ENCODE measurements at regions not wholly inside any gene's neighbourhood (a gene's known extent, or its start where the extent isn't known, plus 50 kb on each side); places are given as distances from the start of the nearest gene placed in this dataset.
"Not testable (repeated sequence)": the region's sequence is repeated elsewhere in the genome, so short reads cannot be mapped to it uniquely, and the experiment has no call there.

DNA sequence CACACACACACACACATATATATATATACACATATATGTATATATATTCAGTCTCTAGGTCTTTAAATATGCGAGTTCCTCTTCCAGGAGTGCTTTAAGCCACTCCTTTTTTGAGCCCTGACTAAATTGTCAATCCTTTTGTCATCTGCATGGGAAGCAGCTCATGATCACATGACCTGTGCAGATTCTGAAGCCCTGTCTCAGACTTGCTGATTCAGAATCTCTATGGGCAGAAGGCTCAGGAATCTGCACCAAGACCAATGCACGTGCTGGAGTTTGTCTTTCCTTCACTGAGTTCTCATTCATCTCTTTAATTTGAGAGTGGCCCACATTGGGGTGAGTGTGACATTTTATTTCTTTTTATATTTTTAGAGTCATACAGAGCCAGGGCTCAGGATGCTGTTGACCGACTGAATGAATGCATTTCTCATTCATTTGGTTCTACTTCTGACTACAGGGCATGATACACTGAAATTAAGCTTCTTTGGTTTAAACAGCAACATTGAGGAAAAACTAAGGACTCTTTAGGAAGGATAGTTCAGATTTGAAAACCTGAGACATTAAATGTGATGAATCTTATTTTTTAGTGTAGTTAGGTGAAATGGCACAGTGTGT lies 307.5 kb downstream of the EDEM1 start:
- H3K4me1 Mint-ChIP-seq: no peaks in the 10 kb centered on the region
- no peak overlapping the region for H3K4me3 Mint-ChIP-seq
- peaks cover 3% of the 10 kb centered on the region for H3K9me3 Mint-ChIP-seq
- no peaks in the 10 kb centered on the region for H3K36me3 Mint-ChIP-seq
- DNase-seq (ENCODE audit: low spot score in 2 of 2): no peak
- no peak for ATAC-seq
- H3K27ac Mint-ChIP-seq: no peak overlapping the region

- ATAC-seq (no peak), DNase-seq (ENCODE audit: low spot score in 2 of 2) (no peak)
- H3K27ac Mint-ChIP-seq: no peak overlapping the region
These were observed 310.0 kb downstream of the EDEM1 start for GRCh38 chr3:5497497-5497896.

DNA sequence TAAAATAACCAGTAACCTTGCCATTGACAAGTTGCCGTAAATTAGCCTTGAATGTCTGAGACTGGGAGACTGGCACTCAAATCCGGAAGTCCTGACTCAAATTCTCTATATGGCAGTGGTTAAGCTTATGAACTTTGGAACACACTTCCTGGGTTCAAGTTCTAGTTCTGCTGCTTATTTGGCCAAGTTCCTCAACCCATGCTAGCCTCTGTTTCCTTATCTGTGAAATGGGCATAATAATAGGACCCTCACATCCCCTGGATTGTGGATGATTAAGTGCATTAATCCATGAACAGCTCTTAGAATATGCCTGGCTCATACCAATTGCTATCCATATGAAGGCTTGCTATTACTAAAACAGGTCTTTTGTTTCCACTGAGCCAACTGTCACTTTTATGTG lies 311.5 kb downstream of the EDEM1 start:
- ATAC-seq (no peak), DNase-seq (ENCODE audit: low spot score in 2 of 2) (no peak)
- Mint-ChIP-seq H3K36me3 (no peaks in the 10 kb centered on the region), H3K4me3 (no peak overlapping the region), H3K27ac (no peak overlapping the region), H3K4me1 (no peaks in the 10 kb centered on the region), H3K9me3 (peaks cover 3% of the 10 kb centered on the region)

More at GRCh38 chr3:5497497-5497896, 310.0 kb downstream of the EDEM1 start:
- Mint-ChIP-seq H3K36me3 (no peaks in the 10 kb centered on the region), H3K9me3 (peaks cover 3% of the 10 kb centered on the region), H3K4me1 (no peaks in the 10 kb centered on the region), H3K4me3 (no peak overlapping the region)

DNA sequence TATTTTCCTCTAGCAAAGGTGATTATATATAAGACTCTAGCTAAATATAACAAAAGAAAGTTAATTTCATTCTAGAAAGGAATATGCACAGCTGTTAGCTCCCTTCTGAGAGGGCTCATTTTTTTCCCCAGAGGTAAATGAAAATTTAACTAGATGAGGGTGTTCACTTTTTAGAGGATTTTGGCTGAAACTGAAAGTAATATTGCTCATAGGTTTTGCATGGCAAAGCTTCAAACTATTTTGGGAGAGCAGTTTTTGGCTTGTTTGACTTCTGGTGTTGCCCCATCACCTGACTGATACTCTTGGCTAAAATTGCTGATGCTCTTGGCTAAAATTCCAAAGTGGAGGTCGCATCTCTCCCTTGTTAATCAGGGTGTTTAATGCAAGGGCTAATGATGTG lies 311.9 kb downstream of the EDEM1 start:
- Mint-ChIP-seq H3K9me3 (peaks cover 3% of the 10 kb centered on the region), H3K27ac (no peak overlapping the region), H3K4me1 (no peaks in the 10 kb centered on the region), H3K4me3 (no peak overlapping the region), H3K36me3 (no peaks in the 10 kb centered on the region)
- DNase-seq (ENCODE audit: low spot score in 2 of 2): no peak
- no peak for ATAC-seq

DNA sequence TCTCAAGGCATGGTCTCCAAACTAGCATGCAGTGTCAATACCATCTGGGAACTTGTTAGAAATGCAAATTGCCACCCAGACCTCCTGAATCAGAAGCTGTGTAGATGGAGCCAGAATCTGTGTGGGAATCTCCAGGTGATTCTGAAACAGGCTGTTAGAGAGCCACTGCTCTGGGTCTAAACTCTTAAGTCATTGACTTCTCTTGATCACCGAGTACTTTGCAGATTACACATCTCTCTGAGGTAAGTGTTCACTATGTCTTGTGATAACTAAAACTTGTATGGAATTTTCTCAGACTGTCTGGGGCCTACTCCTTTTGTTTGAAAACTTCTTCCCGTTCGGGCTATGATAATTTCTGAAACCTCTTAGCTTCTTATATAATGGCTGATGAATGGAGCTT lies 315.6 kb downstream of the EDEM1 start:
- Mint-ChIP-seq H3K4me1 (no peaks in the 10 kb centered on the region), H3K4me3 (no peak overlapping the region), H3K36me3 (no peaks in the 10 kb centered on the region), H3K9me3 (peaks cover 7% of the 10 kb centered on the region), H3K27ac (no peak overlapping the region)
- ATAC-seq (no peak), DNase-seq (ENCODE audit: low spot score in 2 of 2) (no peak)

- peaks cover 7% of the 10 kb centered on the region for H3K9me3 Mint-ChIP-seq
- H3K4me3 Mint-ChIP-seq: no peak overlapping the region
- no peaks in the 10 kb centered on the region for H3K36me3 Mint-ChIP-seq
- no peak overlapping the region for H3K27ac Mint-ChIP-seq
- no peak for ATAC-seq
- no peak for DNase-seq (ENCODE audit: low spot score in 2 of 2)
- no peaks in the 10 kb centered on the region for H3K4me1 Mint-ChIP-seq
These were observed 316.6 kb downstream of the EDEM1 start for GRCh38 chr3:5504135-5504534.

- Mint-ChIP-seq H3K4me3 (no peak overlapping the region), H3K27ac (no peak overlapping the region), H3K9me3 (peaks cover 7% of the 10 kb centered on the region), H3K4me1 (no peaks in the 10 kb centered on the region), H3K36me3 (no peaks in the 10 kb centered on the region)
- ATAC-seq: no peak
- no peak for DNase-seq (ENCODE audit: low spot score in 2 of 2)
These were observed 317.7 kb downstream of the EDEM1 start for GRCh38 chr3:5505163-5505562.

DNA sequence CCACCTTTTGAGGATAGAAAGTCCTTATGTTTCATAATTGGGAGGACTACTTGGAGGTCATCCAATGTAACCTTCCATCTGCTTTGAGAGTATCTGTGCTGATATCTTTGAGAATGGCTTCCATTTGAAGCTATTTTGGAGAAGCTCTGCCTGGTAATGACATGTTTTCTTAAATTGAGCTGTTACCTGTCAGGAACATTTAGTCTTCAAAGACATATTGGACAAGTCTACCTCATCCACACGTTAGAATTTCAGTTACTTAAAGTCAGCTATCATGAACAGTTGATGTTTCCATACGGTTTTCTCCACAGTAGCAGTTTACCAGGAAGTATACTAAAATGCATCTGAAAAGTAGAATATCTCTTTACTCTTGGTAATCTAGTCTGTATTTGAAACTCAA lies 318.5 kb downstream of the EDEM1 start:
- ATAC-seq: no peak
- H3K27ac Mint-ChIP-seq: no peak overlapping the region
- peaks cover 9% of the 10 kb centered on the region for H3K9me3 Mint-ChIP-seq
- no peak for DNase-seq (ENCODE audit: low spot score in 2 of 2)
- H3K4me3 Mint-ChIP-seq: no peak overlapping the region
- no peaks in the 10 kb centered on the region for H3K36me3 Mint-ChIP-seq
- H3K4me1 Mint-ChIP-seq: no peaks in the 10 kb centered on the region

GRCh38 chr3:5508860-5509259 lies 321.4 kb downstream of the EDEM1 start:
- not testable (repeated sequence) for H3K4me3 Mint-ChIP-seq; DNase-seq (ENCODE audit: low spot score in 2 of 2); H3K36me3 Mint-ChIP-seq; H3K4me1 Mint-ChIP-seq; H3K27ac Mint-ChIP-seq; ATAC-seq
- peaks cover 16% of the 10 kb centered on the region for H3K9me3 Mint-ChIP-seq

- Mint-ChIP-seq H3K4me1 (no peaks in the 10 kb centered on the region), H3K4me3 (no peak overlapping the region), H3K9me3 (peaks cover 16% of the 10 kb centered on the region), H3K36me3 (no peaks in the 10 kb centered on the region), H3K27ac (no peak overlapping the region)
- ATAC-seq (no peak), DNase-seq (ENCODE audit: low spot score in 2 of 2) (no peak)
These were observed 322.8 kb downstream of the EDEM1 start for GRCh38 chr3:5510300-5510699.

GRCh38 chr3:5517921-5518320 lies 330.4 kb downstream of the EDEM1 start:
- no peak for DNase-seq (ENCODE audit: low spot score in 2 of 2)
- Mint-ChIP-seq H3K36me3 (no peaks in the 10 kb centered on the region), H3K27ac (no peak overlapping the region), H3K4me3 (no peak overlapping the region), H3K4me1 (no peaks in the 10 kb centered on the region), H3K9me3 (peaks cover 5% of the 10 kb centered on the region)
- ATAC-seq: no peak

DNA sequence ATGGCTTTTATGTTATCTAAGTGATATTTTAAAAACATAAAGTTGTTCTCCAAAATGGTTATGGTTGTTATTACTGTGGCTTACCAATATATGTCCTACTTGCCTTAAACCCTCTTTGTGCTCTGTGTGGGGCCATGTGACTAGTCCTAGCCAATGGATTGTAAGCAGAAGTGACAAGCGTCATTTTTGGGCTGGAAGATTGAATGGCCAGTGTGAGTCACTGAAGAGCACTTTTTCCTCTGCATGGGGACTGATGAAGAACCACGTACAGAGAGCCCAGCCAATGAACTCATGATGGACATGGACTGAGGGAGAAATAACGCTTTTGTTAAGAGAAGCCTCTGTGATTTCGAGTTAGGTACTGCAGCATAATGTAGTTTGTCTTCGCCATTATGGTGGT lies 332.7 kb downstream of the EDEM1 start:
- Mint-ChIP-seq H3K9me3 (peaks cover 5% of the 10 kb centered on the region), H3K27ac (no peak overlapping the region), H3K4me3 (no peak overlapping the region), H3K36me3 (no peaks in the 10 kb centered on the region), H3K4me1 (no peaks in the 10 kb centered on the region)
- DNase-seq (ENCODE audit: low spot score in 2 of 2): no peak
- ATAC-seq: no peak

DNA sequence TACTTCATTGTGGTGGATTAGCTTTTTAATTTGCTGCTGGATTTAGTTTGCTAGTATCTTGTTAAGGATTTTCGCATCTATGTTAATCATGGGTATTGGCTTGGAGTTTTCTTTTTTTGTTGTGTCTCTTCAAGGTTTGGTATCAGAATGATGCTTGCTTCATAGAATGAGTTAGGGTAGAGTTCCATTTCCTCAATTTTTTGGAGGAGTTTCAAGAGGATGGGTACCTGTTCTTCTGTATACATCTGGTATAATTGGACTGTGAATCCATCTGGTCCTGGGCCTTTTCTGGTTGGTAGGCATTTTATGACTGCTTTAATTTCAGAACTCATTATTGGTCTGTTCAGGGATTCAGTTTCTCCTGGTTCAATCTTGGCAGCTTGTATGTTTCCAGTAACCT lies 335.6 kb downstream of the EDEM1 start:
- H3K9me3 Mint-ChIP-seq: peaks cover 3% of the 10 kb centered on the region
- no peak overlapping the region for H3K4me3 Mint-ChIP-seq
- ATAC-seq (no peak), DNase-seq (ENCODE audit: low spot score in 2 of 2) (no peak)
- no peak overlapping the region for H3K27ac Mint-ChIP-seq
- H3K4me1 Mint-ChIP-seq: no peaks in the 10 kb centered on the region
- no peaks in the 10 kb centered on the region for H3K36me3 Mint-ChIP-seq

GRCh38 chr3:5531039-5531438 lies 343.5 kb downstream of the EDEM1 start:
- H3K4me1 Mint-ChIP-seq: no peaks in the 10 kb centered on the region
- no peak for DNase-seq (ENCODE audit: low spot score in 2 of 2)
- no peaks in the 10 kb centered on the region for H3K9me3 Mint-ChIP-seq
- ATAC-seq: no peak
- H3K4me3 Mint-ChIP-seq: no peak overlapping the region
- no peaks in the 10 kb centered on the region for H3K36me3 Mint-ChIP-seq
- H3K27ac Mint-ChIP-seq: no peak overlapping the region

DNA sequence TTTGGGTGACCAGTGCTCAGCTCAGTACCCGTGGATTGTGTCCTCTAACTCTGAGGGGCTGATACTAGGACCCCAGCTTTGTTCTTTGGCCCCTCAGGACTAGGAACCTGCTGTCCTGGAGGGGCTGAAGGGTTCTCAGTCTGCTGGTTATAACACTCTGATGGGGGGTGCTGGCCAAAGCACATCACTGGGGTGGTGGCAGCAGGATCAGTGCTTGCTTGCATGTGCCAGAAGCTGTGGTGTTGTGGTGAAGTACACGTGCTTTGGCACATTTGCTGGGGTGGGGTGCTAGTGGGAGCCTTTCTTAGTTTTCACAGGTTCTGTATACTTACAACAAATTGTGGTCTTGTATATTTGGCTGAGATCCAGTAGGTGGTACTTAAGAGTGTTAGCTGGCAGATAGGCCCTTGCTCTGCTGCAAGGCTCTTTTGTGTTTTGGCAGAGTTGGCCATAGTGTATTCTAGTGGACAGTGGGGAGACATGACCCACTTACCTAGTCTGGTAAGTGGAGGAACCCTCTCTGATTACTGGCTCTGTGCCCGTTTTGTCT lies 344.3 kb downstream of the EDEM1 start:
- no peak for ATAC-seq
- Mint-ChIP-seq H3K4me1 (no peaks in the 10 kb centered on the region), H3K9me3 (no peaks in the 10 kb centered on the region), H3K4me3 (no peak overlapping the region), H3K36me3 (no peaks in the 10 kb centered on the region), H3K27ac (no peak overlapping the region)
- no peak for DNase-seq (ENCODE audit: low spot score in 2 of 2)

DNA sequence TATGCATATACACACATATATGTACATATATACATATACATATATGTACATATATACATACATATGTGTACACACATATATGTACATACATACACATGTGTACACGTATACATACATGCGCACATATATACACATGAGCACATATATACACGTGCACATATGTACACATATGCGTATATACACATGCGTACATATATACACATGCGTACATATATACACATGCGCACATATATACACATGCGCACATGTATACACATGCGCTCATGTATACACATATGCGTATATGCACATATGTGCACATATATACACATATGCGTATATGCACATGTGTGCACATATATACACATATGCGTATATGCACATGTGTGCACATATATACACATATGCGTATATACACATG lies 353.0 kb downstream of the EDEM1 start:
- H3K9me3 Mint-ChIP-seq: peaks cover 14% of the 10 kb centered on the region
- DNase-seq (ENCODE audit: low spot score in 2 of 2): no peak
- H3K36me3 Mint-ChIP-seq: no peaks in the 10 kb centered on the region
- no peak overlapping the region for H3K27ac Mint-ChIP-seq
- no peak overlapping the region for H3K4me3 Mint-ChIP-seq
- ATAC-seq: no peak
- H3K4me1 Mint-ChIP-seq: no peaks in the 10 kb centered on the region

DNA sequence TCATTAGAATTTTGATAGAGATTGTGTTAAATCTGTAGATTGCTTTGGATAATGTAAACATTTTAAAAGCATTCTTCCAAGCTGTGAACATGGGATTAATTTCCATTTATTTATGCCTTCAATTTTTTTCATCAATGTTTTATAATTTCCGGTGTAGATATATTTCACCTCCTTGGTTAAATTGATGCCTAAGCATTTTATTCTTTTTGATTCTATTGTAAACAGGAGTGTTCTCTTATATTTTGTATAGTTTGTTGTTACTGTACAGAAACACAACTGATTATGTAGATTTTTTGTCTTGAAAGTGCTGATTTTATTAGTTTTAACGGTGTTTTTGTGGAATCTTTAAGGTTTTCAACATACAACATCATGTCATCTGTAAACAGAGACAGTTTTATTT lies 355.0 kb downstream of the EDEM1 start:
- no peak overlapping the region for H3K27ac Mint-ChIP-seq
- ATAC-seq (no peak), DNase-seq (ENCODE audit: low spot score in 2 of 2) (no peak)
- H3K36me3 Mint-ChIP-seq: no peaks in the 10 kb centered on the region
- no peak overlapping the region for H3K4me3 Mint-ChIP-seq
- H3K9me3 Mint-ChIP-seq: peaks cover 25% of the 10 kb centered on the region
- no peaks in the 10 kb centered on the region for H3K4me1 Mint-ChIP-seq
